SK-N-SH treated with all-trans-retinoic acid at 6 μM for 48 hours (cell line): ENCODE measurements at regions not wholly inside any gene's neighbourhood (a gene's known extent, or its start where the extent isn't known, plus 50 kb on each side); places are given as distances from the start of the nearest gene placed in this dataset.

ENCODE experiments used
- ATAC-seq: fragments of 200-7000 bp; cut with Tn5 transposase; 3 replicates; pipeline ENCODE4 v1.9.1; 2020; ENCODE audit warnings: mild to moderate bottlenecking, moderate library complexity
- ARNTL ChIP-seq: fragments of 450-650 bp; formaldehyde crosslinking; IDR thresholded peaks from 2 replicates; pipeline ENCODE4 v1.5.0; 2020; ENCODE audit warnings: low read depth, mild to moderate bottlenecking, moderate library complexity, borderline replicate concordance
- BACH2 ChIP-seq: fragments of 250-450 bp; sonication (Bioruptor Pico); IDR thresholded peaks from 2 replicates; pipeline ENCODE4 v1.9.0; 2021; ENCODE audit warnings: mild to moderate bottlenecking, borderline replicate concordance
- CSDC2 ChIP-seq: fragments of 250-450 bp; sonication (Bioruptor Pico); IDR thresholded peaks from 2 replicates; pipeline ENCODE4 v1.5.0; 2020; ENCODE audit warnings: mild to moderate bottlenecking, moderate library complexity
- ESRRG ChIP-seq: fragments of 250-450 bp; sonication (Bioruptor Pico); IDR thresholded peaks from 2 replicates; pipeline ENCODE4 v1.6.1; 2021; ENCODE audit warnings: mild to moderate bottlenecking
- GLIS3 ChIP-seq: fragments of 250-450 bp; sonication (Bioruptor Pico); IDR thresholded peaks from 2 replicates; pipeline ENCODE4 v1.5.0; 2020; ENCODE audit warnings: mild to moderate bottlenecking, moderate library complexity
- ISL1 ChIP-seq: fragments of 250-450 bp; sonication (Bioruptor Pico); IDR thresholded peaks from 2 replicates; pipeline ENCODE4 v2.1.2; 2022; ENCODE audit warnings: mild to moderate bottlenecking, moderate library complexity
- OSR1 ChIP-seq: fragments of 250-450 bp; sonication (Bioruptor Pico); IDR thresholded peaks from 2 replicates; pipeline ENCODE4 v1.8.0; 2022; ENCODE audit warnings: moderate library complexity, mild to moderate bottlenecking, inconsistent platforms
- PATZ1 ChIP-seq: fragments of 250-450 bp; sonication (Bioruptor Pico); IDR thresholded peaks from 2 replicates; pipeline ENCODE4 v1.8.0; 2020; ENCODE audit warnings: mild to moderate bottlenecking, moderate library complexity, borderline replicate concordance
- RARB ChIP-seq: fragments of 250-450 bp; sonication (Bioruptor Pico); IDR thresholded peaks from 2 replicates; pipeline ENCODE4 v1.8.0; 2021; ENCODE audit warnings: mild to moderate bottlenecking, moderate library complexity
- TCF4 ChIP-seq: fragments of 250-450 bp; sonication (Bioruptor Pico); IDR thresholded peaks from 2 replicates; pipeline ENCODE4 v1.8.0; 2021; ENCODE audit warnings: mild to moderate bottlenecking, moderate library complexity, borderline replicate concordance
- TOX ChIP-seq: fragments of 250-450 bp; sonication (Bioruptor Pico); IDR thresholded peaks from 2 replicates; pipeline ENCODE4 v1.8.0; 2021; ENCODE audit warnings: mild to moderate bottlenecking, moderate library complexity, borderline replicate concordance
- TSHZ2 ChIP-seq: fragments of 250-450 bp; sonication (Bioruptor Pico); IDR thresholded peaks from 2 replicates; pipeline ENCODE4 v1.5.0; 2020; ENCODE audit warnings: mild to moderate bottlenecking, moderate library complexity
- ZC3H10 ChIP-seq: fragments of 250-450 bp; sonication (Bioruptor Pico); IDR thresholded peaks from 2 replicates; pipeline ENCODE4 v1.5.1; 2021; ENCODE audit warnings: mild to moderate bottlenecking, moderate library complexity
- ZFP3 ChIP-seq: fragments of 250-450 bp; sonication (Bioruptor Pico); IDR thresholded peaks from 2 replicates; pipeline ENCODE4 v1.5.0; 2020; ENCODE audit warnings: mild to moderate bottlenecking, moderate library complexity
- ZFP30 ChIP-seq: fragments of 450-650 bp; formaldehyde crosslinking; IDR thresholded peaks from 2 replicates; pipeline ENCODE4 v1.5.0; 2022; ENCODE audit warnings: mild to moderate bottlenecking, moderate library complexity
- ZNF565 ChIP-seq: fragments of 450-650 bp; formaldehyde crosslinking; conservative IDR thresholded peaks from 2 replicates; pipeline ENCODE4 v1.5.0; 2020; ENCODE audit warnings: low read depth, mild to moderate bottlenecking, moderate library complexity
- ZNF70 ChIP-seq: fragments of 450-650 bp; formaldehyde crosslinking; IDR thresholded peaks from 2 replicates; pipeline ENCODE4 v1.5.0; 2020; ENCODE audit warnings: mild to moderate bottlenecking, moderate library complexity
- ZNF8 ChIP-seq: fragments of 450-650 bp; formaldehyde crosslinking; IDR thresholded peaks from 2 replicates; pipeline ENCODE4 v1.5.0; 2020; ENCODE audit warnings: mild to moderate bottlenecking, moderate library complexity
- TF ChIP-seq, protein P1 (sequence below): fragments of 250-450 bp; sonication (Bioruptor Pico); IDR thresholded peaks from 2 replicates; pipeline ENCODE4 v1.5.1; 2021; ENCODE audit warnings: mild to moderate bottlenecking, moderate library complexity
- TF ChIP-seq, protein P2 (sequence below): fragments of 250-450 bp; sonication (Bioruptor Pico); IDR thresholded peaks from 2 replicates; pipeline ENCODE4 v1.5.1; 2020; ENCODE audit warnings: low read depth, mild to moderate bottlenecking, moderate library complexity
- TF ChIP-seq, protein P3 (sequence below): fragments of 250-450 bp; sonication (Bioruptor Pico); IDR thresholded peaks from 2 replicates; pipeline ENCODE4 v1.8.0; 2021; ENCODE audit warnings: low read depth, mild to moderate bottlenecking, moderate library complexity, borderline replicate concordance

DNA sequence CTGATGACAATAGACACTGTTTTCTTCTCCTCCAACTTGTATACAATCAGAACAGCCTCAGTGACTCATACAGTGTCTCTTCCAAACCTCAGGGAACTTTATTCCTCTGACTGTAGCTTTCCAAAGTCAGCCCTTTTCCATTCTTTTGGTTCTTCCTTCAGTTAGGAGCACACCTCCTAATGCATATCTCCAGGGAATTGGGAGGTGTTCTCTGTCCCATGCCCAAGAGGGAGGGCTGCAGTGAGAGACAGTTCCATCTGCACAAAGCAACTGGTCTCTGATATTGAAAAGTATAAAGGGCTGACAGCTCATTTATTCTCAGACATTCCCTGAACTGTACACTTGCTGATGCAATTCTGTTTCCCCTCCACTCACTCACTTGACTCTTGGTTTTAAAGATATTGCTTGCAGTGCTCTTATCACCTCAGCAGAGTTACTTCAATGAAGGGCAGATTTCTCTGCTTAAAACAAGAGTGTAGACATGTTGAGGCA is 337.8 kb upstream of the TBC1D5 start:
- peak; percentile 89 for ATAC-seq

GRCh38 chr3:18079739-18080138 is 337.3 kb upstream of the TBC1D5 start:
- TF ChIP-seq BACH2 (CRISPR knock-in tag): no peak
- TF ChIP-seq ZC3H10 (CRISPR knock-in tag): no peak
- no peak for TF ChIP-seq PATZ1 (CRISPR knock-in tag)
- no peak for TF ChIP-seq ZNF8 (CRISPR knock-in tag)
- no peak for TF ChIP-seq ZNF565 (CRISPR knock-in tag)
- TF ChIP-seq ESRRG (CRISPR knock-in tag): no peak
- TF ChIP-seq ZFP3 (CRISPR knock-in tag): no peak
- no peak for TF ChIP-seq ISL1 (CRISPR knock-in tag)
- no peak for TF ChIP-seq TCF4 (CRISPR knock-in tag)
- TF ChIP-seq RARB (CRISPR knock-in tag): no peak
- TF ChIP-seq TOX (CRISPR knock-in tag): no peak
- ATAC-seq: peak; percentile 62

More for the DNA sequence above, 337.8 kb upstream of the TBC1D5 start:
- TF ChIP-seq ZFP3 (CRISPR knock-in tag) (peak; percentile 85), TSHZ2 (CRISPR knock-in tag) (no peak)

GRCh38 chr3:18079062-18079461 is 336.6 kb upstream of the TBC1D5 start:
- TF ChIP-seq TCF4 (CRISPR knock-in tag) (no peak), ZFP30 (CRISPR knock-in tag) (no peak), ZC3H10 (CRISPR knock-in tag) (no peak), OSR1 (CRISPR knock-in tag) (no peak), ZNF565 (CRISPR knock-in tag) (no peak), RARB (CRISPR knock-in tag) (no peak), CSDC2 (CRISPR knock-in tag) (no peak), TSHZ2 (CRISPR knock-in tag) (no peak), ISL1 (CRISPR knock-in tag) (no peak), ZNF70 (CRISPR knock-in tag) (no peak), ZNF8 (CRISPR knock-in tag) (no peak), ZFP3 (CRISPR knock-in tag) (no peak), GLIS3 (no peak), TOX (CRISPR knock-in tag) (no peak), PATZ1 (CRISPR knock-in tag) (no peak), ARNTL (CRISPR knock-in tag) (no peak), ESRRG (CRISPR knock-in tag) (no peak)
- TF ChIP-seq, protein P1, sequence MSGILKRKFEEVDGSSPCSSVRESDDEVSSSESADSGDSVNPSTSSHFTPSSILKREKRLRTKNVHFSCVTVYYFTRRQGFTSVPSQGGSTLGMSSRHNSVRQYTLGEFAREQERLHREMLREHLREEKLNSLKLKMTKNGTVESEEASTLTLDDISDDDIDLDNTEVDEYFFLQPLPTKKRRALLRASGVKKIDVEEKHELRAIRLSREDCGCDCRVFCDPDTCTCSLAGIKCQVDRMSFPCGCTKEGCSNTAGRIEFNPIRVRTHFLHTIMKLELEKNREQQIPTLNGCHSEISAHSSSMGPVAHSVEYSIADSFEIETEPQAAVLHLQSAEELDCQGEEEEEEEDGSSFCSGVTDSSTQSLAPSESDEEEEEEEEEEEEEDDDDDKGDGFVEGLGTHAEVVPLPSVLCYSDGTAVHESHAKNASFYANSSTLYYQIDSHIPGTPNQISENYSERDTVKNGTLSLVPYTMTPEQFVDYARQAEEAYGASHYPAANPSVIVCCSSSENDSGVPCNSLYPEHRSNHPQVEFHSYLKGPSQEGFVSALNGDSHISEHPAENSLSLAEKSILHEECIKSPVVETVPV (CRISPR knock-in tag): no peak
- TF ChIP-seq, protein P2, sequence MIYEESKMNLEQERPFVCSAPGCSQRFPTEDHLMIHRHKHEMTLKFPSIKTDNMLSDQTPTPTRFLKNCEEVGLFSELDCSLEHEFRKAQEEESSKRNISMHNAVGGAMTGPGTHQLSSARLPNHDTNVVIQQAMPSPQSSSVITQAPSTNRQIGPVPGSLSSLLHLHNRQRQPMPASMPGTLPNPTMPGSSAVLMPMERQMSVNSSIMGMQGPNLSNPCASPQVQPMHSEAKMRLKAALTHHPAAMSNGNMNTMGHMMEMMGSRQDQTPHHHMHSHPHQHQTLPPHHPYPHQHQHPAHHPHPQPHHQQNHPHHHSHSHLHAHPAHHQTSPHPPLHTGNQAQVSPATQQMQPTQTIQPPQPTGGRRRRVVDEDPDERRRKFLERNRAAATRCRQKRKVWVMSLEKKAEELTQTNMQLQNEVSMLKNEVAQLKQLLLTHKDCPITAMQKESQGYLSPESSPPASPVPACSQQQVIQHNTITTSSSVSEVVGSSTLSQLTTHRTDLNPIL (CRISPR knock-in tag): no peak
- TF ChIP-seq, protein P3, sequence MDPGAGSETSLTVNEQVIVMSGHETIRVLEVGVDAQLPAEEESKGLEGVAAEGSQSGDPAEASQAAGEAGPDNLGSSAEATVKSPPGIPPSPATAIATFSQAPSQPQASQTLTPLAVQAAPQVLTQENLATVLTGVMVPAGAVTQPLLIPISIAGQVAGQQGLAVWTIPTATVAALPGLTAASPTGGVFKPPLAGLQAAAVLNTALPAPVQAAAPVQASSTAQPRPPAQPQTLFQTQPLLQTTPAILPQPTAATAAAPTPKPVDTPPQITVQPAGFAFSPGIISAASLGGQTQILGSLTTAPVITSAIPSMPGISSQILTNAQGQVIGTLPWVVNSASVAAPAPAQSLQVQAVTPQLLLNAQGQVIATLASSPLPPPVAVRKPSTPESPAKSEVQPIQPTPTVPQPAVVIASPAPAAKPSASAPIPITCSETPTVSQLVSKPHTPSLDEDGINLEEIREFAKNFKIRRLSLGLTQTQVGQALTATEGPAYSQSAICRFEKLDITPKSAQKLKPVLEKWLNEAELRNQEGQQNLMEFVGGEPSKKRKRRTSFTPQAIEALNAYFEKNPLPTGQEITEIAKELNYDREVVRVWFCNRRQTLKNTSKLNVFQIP: no peak
- no peak for ATAC-seq
